Astrocyte (in vitro differentiated cells and primary cell): ENCODE measurements at regions not wholly inside any gene's neighbourhood (a gene's known extent, or its start where the extent isn't known, plus 50 kb on each side); places are given as distances from the start of the nearest gene placed in this dataset.

Experiments used
- DNase-seq: peaks from one replicate; pipeline ENCODE4 v3.0.0-alpha.2; 2010; ENCODE audit warnings: low read depth
- FAIRE-seq: peaks from 2 replicates; lab custom pipeline; 2011; peaks lifted over from hg19 to GRCh38; lab: Jason Lieb, UNC
- H2AFZ ChIP-seq: 2 replicates; pipeline ENCODE4 v1.6.0; 2012; ENCODE audit warnings: low read depth, low read length, inconsistent platforms
- H3K27ac ChIP-seq: 2 replicates; pipeline ENCODE4 v1.5.1; 2011; ENCODE audit warnings: low read depth, low read length, inconsistent platforms
- H3K27me3 ChIP-seq: 2 replicates; pipeline ENCODE4 v1.6.0; 2011; ENCODE audit warnings: low read length, inconsistent platforms; ENCODE audit not compliant: insufficient read depth
- H3K36me3 ChIP-seq: 2 replicates; pipeline ENCODE4 v1.5.1; 2011; ENCODE audit warnings: low read length, inconsistent platforms; ENCODE audit not compliant: insufficient read depth
- H3K4me1 ChIP-seq: 2 replicates; pipeline ENCODE4 v1.5.1; 2011; ENCODE audit warnings: low read length, inconsistent platforms; ENCODE audit not compliant: insufficient read depth
- H3K4me2 ChIP-seq: 2 replicates; pipeline ENCODE4 v1.6.0; 2012; ENCODE audit warnings: low read length, inconsistent platforms
- H3K4me3 ChIP-seq: 2 replicates; pipeline ENCODE4 v1.5.1; 2011; ENCODE audit warnings: low read depth, mild to moderate bottlenecking, low read length, inconsistent platforms; ENCODE audit not compliant: insufficient read depth
- H3K79me2 ChIP-seq: 2 replicates; pipeline ENCODE4 v1.6.0; 2012; ENCODE audit warnings: mild to moderate bottlenecking, low read length, inconsistent platforms; ENCODE audit not compliant: insufficient read depth
- H3K9ac ChIP-seq: 2 replicates; pipeline ENCODE4 v1.6.0; 2012; ENCODE audit warnings: mild to moderate bottlenecking, low read length, inconsistent platforms
- H3K9me3 ChIP-seq: 2 replicates; pipeline ENCODE4 v1.5.1; 2012; ENCODE audit warnings: low read depth, mild to moderate bottlenecking, low read length, inconsistent platforms; ENCODE audit not compliant: insufficient read depth
- H4K20me1 ChIP-seq: 2 replicates; pipeline ENCODE4 v1.6.0; 2012; ENCODE audit warnings: low read length, inconsistent platforms; ENCODE audit not compliant: insufficient read depth
- H3K27ac Mint-ChIP-seq: one replicate; pipeline ENCODE4 v1.8.0; 2021; ENCODE audit warnings: mild to moderate bottlenecking, mixed read lengths; ENCODE audit not compliant: unreplicated experiment
- H3K27me3 Mint-ChIP-seq: one replicate; pipeline ENCODE4 v1.8.0; 2021; ENCODE audit warnings: low read depth, mixed read lengths; ENCODE audit not compliant: unreplicated experiment
- H3K36me3 Mint-ChIP-seq: one replicate; pipeline ENCODE4 v1.8.0; 2021; ENCODE audit warnings: low read depth, mixed read lengths; ENCODE audit not compliant: unreplicated experiment
- H3K4me1 Mint-ChIP-seq: one replicate; pipeline ENCODE4 v1.8.0; 2021; ENCODE audit warnings: low read depth, mixed read lengths; ENCODE audit not compliant: unreplicated experiment
- H3K4me3 Mint-ChIP-seq: one replicate; pipeline ENCODE4 v1.8.0; 2021; ENCODE audit warnings: mild to moderate bottlenecking, moderate library complexity, mixed read lengths; ENCODE audit not compliant: unreplicated experiment
- H3K9me3 Mint-ChIP-seq: one replicate; pipeline ENCODE4 v1.8.0; 2021; ENCODE audit warnings: mild to moderate bottlenecking, mixed read lengths; ENCODE audit not compliant: unreplicated experiment
- EZH2 ChIP-seq: IDR thresholded peaks from 2 replicates; pipeline ENCODE4 v1.6.1; 2012; ENCODE audit warnings: mild to moderate bottlenecking, low read length, inconsistent platforms; ENCODE audit not compliant: insufficient read depth
- TF ChIP-seq, protein P1 (sequence below): IDR thresholded peaks from 2 replicates; pipeline ENCODE4 v1.5.1; 2011; ENCODE audit warnings: low read depth, mild to moderate bottlenecking, inconsistent platforms, low read length, moderate library complexity; ENCODE audit not compliant: insufficient read depth

DNA sequence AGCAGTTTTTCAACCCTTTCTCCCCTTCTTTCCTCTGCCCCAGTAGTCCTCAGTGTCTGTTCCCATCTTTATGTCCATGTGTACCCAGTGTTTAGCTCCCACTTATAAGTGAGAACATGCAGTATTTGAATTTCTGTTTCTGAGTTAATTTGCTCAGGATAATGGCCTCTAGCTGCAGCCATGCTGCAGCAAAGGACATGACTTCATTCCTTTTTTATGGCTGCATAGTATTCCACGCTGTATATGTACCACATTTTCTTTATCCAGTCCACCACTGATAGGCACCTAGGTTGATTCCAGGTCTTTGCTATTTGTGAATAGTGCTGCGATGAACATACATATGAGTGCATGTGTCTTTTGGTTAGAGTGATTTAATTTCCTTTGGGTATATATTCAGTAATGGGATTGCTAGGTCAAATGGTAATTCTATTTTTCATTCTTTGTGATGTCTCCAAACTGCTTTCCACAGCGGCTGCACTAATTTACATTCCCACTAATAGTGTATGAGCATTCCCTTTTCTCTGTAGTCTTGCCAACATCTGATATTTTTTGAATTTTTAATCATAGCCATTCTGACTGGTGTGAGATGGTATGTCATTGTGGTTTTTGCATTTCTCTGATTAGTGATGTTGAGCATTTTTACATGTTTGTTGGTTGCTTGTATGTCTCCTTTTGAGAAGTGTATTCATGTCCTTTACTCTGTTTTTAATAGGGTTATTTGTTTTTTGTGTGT is 54.6 kb upstream of the ANK2 start:
- Histone ChIP-seq H3K27ac (no peak overlapping the region), H3K27me3 (no peaks in the 10 kb centered on the region), H3K4me3 (no peak overlapping the region), H2AFZ (no peak overlapping the region), H3K9me3 (no peaks in the 10 kb centered on the region), H3K4me1 (no peaks in the 10 kb centered on the region), H4K20me1 (no peaks in the 10 kb centered on the region), H3K36me3 (no peaks in the 10 kb centered on the region), H3K79me2 (no peaks in the 10 kb centered on the region), H3K9ac (no peak overlapping the region), H3K4me2 (no peak overlapping the region)
- DNase-seq: no peak
- H3K4me3 Mint-ChIP-seq: no peak overlapping the region
- H3K27me3 Mint-ChIP-seq: no peaks in the 10 kb centered on the region
- H3K27ac Mint-ChIP-seq: no peak overlapping the region
- peaks cover 7% of the 10 kb centered on the region for H3K4me1 Mint-ChIP-seq
- H3K36me3 Mint-ChIP-seq: peaks cover 6% of the 10 kb centered on the region
- TF ChIP-seq, protein P1, sequence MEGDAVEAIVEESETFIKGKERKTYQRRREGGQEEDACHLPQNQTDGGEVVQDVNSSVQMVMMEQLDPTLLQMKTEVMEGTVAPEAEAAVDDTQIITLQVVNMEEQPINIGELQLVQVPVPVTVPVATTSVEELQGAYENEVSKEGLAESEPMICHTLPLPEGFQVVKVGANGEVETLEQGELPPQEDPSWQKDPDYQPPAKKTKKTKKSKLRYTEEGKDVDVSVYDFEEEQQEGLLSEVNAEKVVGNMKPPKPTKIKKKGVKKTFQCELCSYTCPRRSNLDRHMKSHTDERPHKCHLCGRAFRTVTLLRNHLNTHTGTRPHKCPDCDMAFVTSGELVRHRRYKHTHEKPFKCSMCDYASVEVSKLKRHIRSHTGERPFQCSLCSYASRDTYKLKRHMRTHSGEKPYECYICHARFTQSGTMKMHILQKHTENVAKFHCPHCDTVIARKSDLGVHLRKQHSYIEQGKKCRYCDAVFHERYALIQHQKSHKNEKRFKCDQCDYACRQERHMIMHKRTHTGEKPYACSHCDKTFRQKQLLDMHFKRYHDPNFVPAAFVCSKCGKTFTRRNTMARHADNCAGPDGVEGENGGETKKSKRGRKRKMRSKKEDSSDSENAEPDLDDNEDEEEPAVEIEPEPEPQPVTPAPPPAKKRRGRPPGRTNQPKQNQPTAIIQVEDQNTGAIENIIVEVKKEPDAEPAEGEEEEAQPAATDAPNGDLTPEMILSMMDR: no peak
- TF ChIP-seq EZH2: no peak
- no peak for FAIRE-seq
- H3K9me3 Mint-ChIP-seq: no peaks in the 10 kb centered on the region
